GM23338 (cell line): ENCODE measurements at regions not wholly inside any gene's neighbourhood (a gene's known extent, or its start where the extent isn't known, plus 50 kb on each side); places are given as distances from the start of the nearest gene placed in this dataset.

ENCODE experiments used
- ATAC-seq: fragments of 200-7000 bp; cut with Tn5 transposase; 3 replicates; pipeline ENCODE4 v1.9.1; 2020
- DNase-seq: peaks from one replicate; pipeline ENCODE4 v3.0.0-alpha.2; 2015; ENCODE audit warnings: low spot score
- H2AFZ ChIP-seq: fragments of 200-600 bp; sonication (generic); 2 replicates; pipeline ENCODE4 v1.8.0; 2016; ENCODE audit warnings: antibody characterized with exemption, mild to moderate bottlenecking, moderate library complexity
- H3F3A ChIP-seq: fragments of 200-600 bp; sonication (generic); replicated peaks from 2 replicates; pipeline ENCODE4 v1.8.0; 2017; ENCODE audit warnings: antibody characterized with exemption, mixed run types, low read depth
- H3K27ac ChIP-seq: fragments of 200-600 bp; sonication (generic); 2 replicates; pipeline ENCODE4 v1.6.1; 2016; ENCODE audit warnings: low read depth
- H3K27me3 ChIP-seq: fragments of 200-600 bp; sonication (generic); 2 replicates; pipeline ENCODE4 v1.8.0; 2016; ENCODE audit warnings: mild to moderate bottlenecking, mixed run types, moderate library complexity; ENCODE audit not compliant: insufficient read depth
- H3K36me3 ChIP-seq: fragments of 200-600 bp; sonication (generic); 2 replicates; pipeline ENCODE4 v1.8.0; 2016; ENCODE audit warnings: mild to moderate bottlenecking; ENCODE audit not compliant: insufficient read depth
- H3K4me1 ChIP-seq: fragments of 200-600 bp; sonication (generic); 2 replicates; pipeline ENCODE4 v1.8.0; 2016; ENCODE audit warnings: mild to moderate bottlenecking, moderate library complexity; ENCODE audit not compliant: insufficient read depth
- H3K4me2 ChIP-seq: fragments of 200-600 bp; sonication (generic); 2 replicates; pipeline ENCODE4 v1.7.1; 2017; ENCODE audit warnings: mixed run types
- H3K4me3 ChIP-seq: fragments of 200-600 bp; sonication (generic); 2 replicates; pipeline ENCODE4 v1.6.1; 2016; ENCODE audit warnings: mixed run types
- H3K79me2 ChIP-seq: fragments of 200-600 bp; sonication (generic); replicated peaks from 2 replicates; pipeline ENCODE4 v1.8.0; 2017; ENCODE audit warnings: mild to moderate bottlenecking; ENCODE audit not compliant: insufficient read depth
- H3K9me2 ChIP-seq: fragments of 200-600 bp; sonication (generic); 2 replicates; pipeline ENCODE4 v1.8.0; 2017; ENCODE audit not compliant: insufficient read depth
- H4K20me1 ChIP-seq: fragments of 200-600 bp; sonication (generic); replicated peaks from 2 replicates; pipeline ENCODE4 v1.8.0; 2017; ENCODE audit warnings: mild to moderate bottlenecking; ENCODE audit not compliant: insufficient read depth
- H3K27ac Mint-ChIP-seq: 2 replicates; pipeline ENCODE4 v1.8.0; 2020; ENCODE audit warnings: inconsistent platforms, mild to moderate bottlenecking, moderate library complexity, mixed read lengths
- H3K27me3 Mint-ChIP-seq: 3 replicates; pipeline ENCODE4 v1.8.0; 2022; ENCODE audit warnings: low read depth, mild to moderate bottlenecking, moderate library complexity, mixed read lengths, inconsistent platforms; ENCODE audit not compliant: insufficient read depth, poor library complexity
- H3K36me3 Mint-ChIP-seq: 3 replicates; pipeline ENCODE4 v1.8.0; 2021; ENCODE audit warnings: low read depth, mild to moderate bottlenecking, inconsistent platforms, moderate library complexity, mixed read lengths
- H3K4me1 Mint-ChIP-seq: 3 replicates; pipeline ENCODE4 v1.8.0; 2020; ENCODE audit warnings: mild to moderate bottlenecking, inconsistent platforms, mixed read lengths
- H3K4me3 Mint-ChIP-seq: 3 replicates; pipeline ENCODE4 v1.8.0; 2021; ENCODE audit warnings: moderate library complexity, mild to moderate bottlenecking, inconsistent platforms, mixed read lengths
- H3K9me3 Mint-ChIP-seq: 3 replicates; pipeline ENCODE4 v1.8.0; 2020; ENCODE audit warnings: moderate library complexity, mild to moderate bottlenecking, inconsistent platforms, mixed read lengths
- JUNB ChIP-seq: IDR thresholded peaks from one replicate; pipeline ENCODE4 v1.6.1; 2016; ENCODE audit warnings: antibody characterized with exemption; ENCODE audit not compliant: unreplicated experiment
- POLR2AphosphoS5 ChIP-seq: IDR thresholded peaks from 2 replicates; pipeline ENCODE4 v1.6.1; 2016; ENCODE audit warnings: antibody characterized with exemption, low read depth
- STAT1 ChIP-seq: IDR thresholded peaks from one replicate; pipeline ENCODE4 v1.6.1; 2016; ENCODE audit warnings: antibody characterized with exemption; ENCODE audit not compliant: unreplicated experiment
- ZNF114 ChIP-seq: fragments of 250-450 bp; sonication (Bioruptor Pico); IDR thresholded peaks from 2 replicates; pipeline ENCODE4 v1.5.0; 2020; ENCODE audit warnings: mild to moderate bottlenecking, moderate library complexity
- ZNF331 ChIP-seq: fragments of 250-450 bp; sonication (Bioruptor Pico); IDR thresholded peaks from 2 replicates; pipeline ENCODE4 v1.5.0; 2020; ENCODE audit warnings: low read depth, mild to moderate bottlenecking, moderate library complexity
- TF ChIP-seq, protein P1 (sequence below): fragments of 250-450 bp; sonication (Bioruptor Pico); IDR thresholded peaks from 2 replicates; pipeline ENCODE4 v1.5.0; 2020; ENCODE audit warnings: mild to moderate bottlenecking, moderate library complexity
- TF ChIP-seq, protein P2 (sequence below), 2 experiments: fragments of 200-600 bp in 1 of 2; sonication (generic) in 1 of 2; conservative IDR thresholded peaks; 2 replicates each; pipeline versions ENCODE4 v1.5.1 to v1.6.1; 2016 to 2017; ENCODE audit warnings: antibody characterized with exemption in 2 of 2, low read depth in 2 of 2, mild to moderate bottlenecking in 2 of 2, moderate library complexity in 1 of 2
- TF ChIP-seq, protein P3 (sequence below): IDR thresholded peaks from 2 replicates; pipeline ENCODE4 v1.6.1; 2016; ENCODE audit warnings: antibody characterized with exemption

- H3K27me3 Mint-ChIP-seq: peaks cover 2% of the 10 kb centered on the region
- H2AFZ ChIP-seq: peak overlapping the region; percentile 83; the same call in 1 of the 2 replicates
- H3F3A ChIP-seq: no peaks in the 10 kb centered on the region
- H3K27ac ChIP-seq: no peak overlapping the region
- no peaks in the 10 kb centered on the region; the same call in 1 of the 2 replicates for H3K4me1 ChIP-seq
- no peaks in the 10 kb centered on the region for H3K27me3 ChIP-seq
- DNase-seq: no peak
- H3K36me3 ChIP-seq: no peaks in the 10 kb centered on the region
- H3K27ac Mint-ChIP-seq: no peak overlapping the region
- H3K9me3 Mint-ChIP-seq: no peaks in the 10 kb centered on the region
- peaks cover 7% of the 10 kb centered on the region; the same call in 2 of the 3 replicates for H3K4me1 Mint-ChIP-seq
- H3K4me3 ChIP-seq: no peak overlapping the region
- H3K9me2 ChIP-seq: no peaks in the 10 kb centered on the region
- no peaks in the 10 kb centered on the region for H3K79me2 ChIP-seq
- no peaks in the 10 kb centered on the region for H3K36me3 Mint-ChIP-seq
- H3K4me3 Mint-ChIP-seq: no peak overlapping the region
- no peak for TF ChIP-seq JUNB
- TF ChIP-seq, protein P1, sequence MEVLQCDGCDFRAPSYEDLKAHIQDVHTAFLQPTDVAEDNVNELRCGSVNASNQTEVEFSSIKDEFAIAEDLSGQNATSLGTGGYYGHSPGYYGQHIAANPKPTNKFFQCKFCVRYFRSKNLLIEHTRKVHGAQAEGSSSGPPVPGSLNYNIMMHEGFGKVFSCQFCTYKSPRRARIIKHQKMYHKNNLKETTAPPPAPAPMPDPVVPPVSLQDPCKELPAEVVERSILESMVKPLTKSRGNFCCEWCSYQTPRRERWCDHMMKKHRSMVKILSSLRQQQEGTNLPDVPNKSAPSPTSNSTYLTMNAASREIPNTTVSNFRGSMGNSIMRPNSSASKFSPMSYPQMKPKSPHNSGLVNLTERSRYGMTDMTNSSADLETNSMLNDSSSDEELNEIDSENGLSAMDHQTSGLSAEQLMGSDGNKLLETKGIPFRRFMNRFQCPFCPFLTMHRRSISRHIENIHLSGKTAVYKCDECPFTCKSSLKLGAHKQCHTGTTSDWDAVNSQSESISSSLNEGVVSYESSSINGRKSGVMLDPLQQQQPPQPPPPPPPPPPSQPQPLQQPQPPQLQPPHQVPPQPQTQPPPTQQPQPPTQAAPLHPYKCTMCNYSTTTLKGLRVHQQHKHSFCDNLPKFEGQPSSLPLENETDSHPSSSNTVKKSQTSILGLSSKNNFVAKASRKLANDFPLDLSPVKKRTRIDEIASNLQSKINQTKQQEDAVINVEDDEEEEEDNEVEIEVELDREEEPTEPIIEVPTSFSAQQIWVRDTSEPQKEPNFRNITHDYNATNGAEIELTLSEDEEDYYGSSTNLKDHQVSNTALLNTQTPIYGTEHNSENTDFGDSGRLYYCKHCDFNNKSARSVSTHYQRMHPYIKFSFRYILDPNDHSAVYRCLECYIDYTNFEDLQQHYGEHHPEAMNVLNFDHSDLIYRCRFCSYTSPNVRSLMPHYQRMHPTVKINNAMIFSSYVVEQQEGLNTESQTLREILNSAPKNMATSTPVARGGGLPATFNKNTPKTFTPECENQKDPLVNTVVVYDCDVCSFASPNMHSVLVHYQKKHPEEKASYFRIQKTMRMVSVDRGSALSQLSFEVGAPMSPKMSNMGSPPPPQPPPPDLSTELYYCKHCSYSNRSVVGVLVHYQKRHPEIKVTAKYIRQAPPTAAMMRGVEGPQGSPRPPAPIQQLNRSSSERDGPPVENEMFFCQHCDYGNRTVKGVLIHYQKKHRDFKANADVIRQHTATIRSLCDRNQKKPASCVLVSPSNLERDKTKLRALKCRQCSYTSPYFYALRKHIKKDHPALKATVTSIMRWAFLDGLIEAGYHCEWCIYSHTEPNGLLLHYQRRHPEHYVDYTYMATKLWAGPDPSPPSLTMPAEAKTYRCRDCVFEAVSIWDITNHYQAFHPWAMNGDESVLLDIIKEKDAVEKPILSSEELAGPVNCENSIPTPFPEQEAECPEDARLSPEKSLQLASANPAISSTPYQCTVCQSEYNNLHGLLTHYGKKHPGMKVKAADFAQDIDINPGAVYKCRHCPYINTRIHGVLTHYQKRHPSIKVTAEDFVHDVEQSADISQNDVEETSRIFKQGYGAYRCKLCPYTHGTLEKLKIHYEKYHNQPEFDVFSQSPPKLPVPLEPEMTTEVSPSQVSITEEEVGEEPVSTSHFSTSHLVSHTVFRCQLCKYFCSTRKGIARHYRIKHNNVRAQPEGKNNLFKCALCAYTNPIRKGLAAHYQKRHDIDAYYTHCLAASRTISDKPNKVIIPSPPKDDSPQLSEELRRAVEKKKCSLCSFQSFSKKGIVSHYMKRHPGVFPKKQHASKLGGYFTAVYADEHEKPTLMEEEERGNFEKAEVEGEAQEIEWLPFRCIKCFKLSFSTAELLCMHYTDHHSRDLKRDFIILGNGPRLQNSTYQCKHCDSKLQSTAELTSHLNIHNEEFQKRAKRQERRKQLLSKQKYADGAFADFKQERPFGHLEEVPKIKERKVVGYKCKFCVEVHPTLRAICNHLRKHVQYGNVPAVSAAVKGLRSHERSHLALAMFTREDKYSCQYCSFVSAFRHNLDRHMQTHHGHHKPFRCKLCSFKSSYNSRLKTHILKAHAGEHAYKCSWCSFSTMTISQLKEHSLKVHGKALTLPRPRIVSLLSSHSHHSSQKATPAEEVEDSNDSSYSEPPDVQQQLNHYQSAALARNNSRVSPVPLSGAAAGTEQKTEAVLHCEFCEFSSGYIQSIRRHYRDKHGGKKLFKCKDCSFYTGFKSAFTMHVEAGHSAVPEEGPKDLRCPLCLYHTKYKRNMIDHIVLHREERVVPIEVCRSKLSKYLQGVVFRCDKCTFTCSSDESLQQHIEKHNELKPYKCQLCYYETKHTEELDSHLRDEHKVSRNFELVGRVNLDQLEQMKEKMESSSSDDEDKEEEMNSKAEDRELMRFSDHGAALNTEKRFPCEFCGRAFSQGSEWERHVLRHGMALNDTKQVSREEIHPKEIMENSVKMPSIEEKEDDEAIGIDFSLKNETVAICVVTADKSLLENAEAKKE (CRISPR knock-in tag): no peak
- TF ChIP-seq, protein P2, sequence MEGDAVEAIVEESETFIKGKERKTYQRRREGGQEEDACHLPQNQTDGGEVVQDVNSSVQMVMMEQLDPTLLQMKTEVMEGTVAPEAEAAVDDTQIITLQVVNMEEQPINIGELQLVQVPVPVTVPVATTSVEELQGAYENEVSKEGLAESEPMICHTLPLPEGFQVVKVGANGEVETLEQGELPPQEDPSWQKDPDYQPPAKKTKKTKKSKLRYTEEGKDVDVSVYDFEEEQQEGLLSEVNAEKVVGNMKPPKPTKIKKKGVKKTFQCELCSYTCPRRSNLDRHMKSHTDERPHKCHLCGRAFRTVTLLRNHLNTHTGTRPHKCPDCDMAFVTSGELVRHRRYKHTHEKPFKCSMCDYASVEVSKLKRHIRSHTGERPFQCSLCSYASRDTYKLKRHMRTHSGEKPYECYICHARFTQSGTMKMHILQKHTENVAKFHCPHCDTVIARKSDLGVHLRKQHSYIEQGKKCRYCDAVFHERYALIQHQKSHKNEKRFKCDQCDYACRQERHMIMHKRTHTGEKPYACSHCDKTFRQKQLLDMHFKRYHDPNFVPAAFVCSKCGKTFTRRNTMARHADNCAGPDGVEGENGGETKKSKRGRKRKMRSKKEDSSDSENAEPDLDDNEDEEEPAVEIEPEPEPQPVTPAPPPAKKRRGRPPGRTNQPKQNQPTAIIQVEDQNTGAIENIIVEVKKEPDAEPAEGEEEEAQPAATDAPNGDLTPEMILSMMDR (conservative IDR thresholded peaks at IDR 0.05; ENCODE audit: low read depth in 2 of 2): no peak
- TF ChIP-seq, protein P3, sequence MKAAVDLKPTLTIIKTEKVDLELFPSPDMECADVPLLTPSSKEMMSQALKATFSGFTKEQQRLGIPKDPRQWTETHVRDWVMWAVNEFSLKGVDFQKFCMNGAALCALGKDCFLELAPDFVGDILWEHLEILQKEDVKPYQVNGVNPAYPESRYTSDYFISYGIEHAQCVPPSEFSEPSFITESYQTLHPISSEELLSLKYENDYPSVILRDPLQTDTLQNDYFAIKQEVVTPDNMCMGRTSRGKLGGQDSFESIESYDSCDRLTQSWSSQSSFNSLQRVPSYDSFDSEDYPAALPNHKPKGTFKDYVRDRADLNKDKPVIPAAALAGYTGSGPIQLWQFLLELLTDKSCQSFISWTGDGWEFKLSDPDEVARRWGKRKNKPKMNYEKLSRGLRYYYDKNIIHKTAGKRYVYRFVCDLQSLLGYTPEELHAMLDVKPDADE: no peak
- TF ChIP-seq POLR2AphosphoS5: no peak
- TF ChIP-seq STAT1: no peak
- no peak for TF ChIP-seq ZNF114 (CRISPR knock-in tag)
- no peak for TF ChIP-seq ZNF331 (CRISPR knock-in tag)
- no peak overlapping the region for H3K4me2 ChIP-seq
- no peak for ATAC-seq
- H4K20me1 ChIP-seq: no peaks in the 10 kb centered on the region
Measured at GRCh38 chr10:120666308-120666707, 184.9 kb upstream of the WDR11 start.
